Heart right ventricle (tissue), 16 donors: ENCODE measurements at regions not wholly inside any gene's neighbourhood (a gene's known extent, or its start where the extent isn't known, plus 50 kb on each side); places are given as distances from the start of the nearest gene placed in this dataset.

Source experiments
- ATAC-seq, 8 donors: fragments of 200-7000 bp; cut with Tn5 transposase; one replicate each; pipeline ENCODE4 v1.9.1; 2020; ENCODE audit warnings: mild to moderate bottlenecking in 8 of 8, moderate library complexity in 8 of 8, moderate number of reproducible peaks in 1 of 8
- DNase-seq, 2 donors: peaks; one replicate each; pipeline ENCODE4 v3.0.0-alpha.2; 2020
- H3K27ac ChIP-seq, 10 donors: fragments of 200-600 bp; sonication (generic) in 2 of 10; one replicate each; pipeline versions ENCODE4 v1.5.0 to v1.8.0; 2020 to 2022; ENCODE audit warnings: mild to moderate bottlenecking in 3 of 10
- H3K27me3 ChIP-seq, 7 donors: fragments of 200-600 bp; one replicate each; pipeline ENCODE4 v1.8.0; 2021 to 2022; ENCODE audit warnings: mild to moderate bottlenecking in 2 of 7
- H3K36me3 ChIP-seq, 9 donors: fragments of 200-600 bp; sonication (generic) in 1 of 9; one replicate each; pipeline versions ENCODE4 v1.5.0 to v1.8.0; 2020 to 2022; ENCODE audit warnings: mild to moderate bottlenecking in 2 of 9
- H3K4me1 ChIP-seq, 9 donors: fragments of 200-600 bp; sonication (generic) in 1 of 9; one replicate each; pipeline versions ENCODE4 v1.5.0 to v1.8.0; 2020 to 2022; ENCODE audit warnings: mild to moderate bottlenecking in 4 of 9
- H3K4me3 ChIP-seq, 10 donors: fragments of 200-600 bp; sonication (generic) in 2 of 10; one replicate each; pipeline versions ENCODE4 v1.5.0 to v1.8.0; 2020 to 2022; ENCODE audit warnings: mild to moderate bottlenecking in 7 of 10, moderate library complexity in 2 of 10
- H3K9me3 ChIP-seq, 11 donors: fragments of 200-600 bp in 10 of 11; sonication (generic) in 2 of 11; one replicate each; pipeline versions ENCODE4 v1.5.0 to v1.8.0; 2013 to 2022; ENCODE audit warnings: mild to moderate bottlenecking in 2 of 11, control low read depth in 1 of 11, moderate library complexity in 1 of 11
- WGBS, 2 donors: extraction: QIAGEN DNeasy Blood & Tissue Kit; methylation state at CpG; one replicate each; pipeline ENCODE4 v1.1.7; 2013; ENCODE audit warnings: inconsistent platforms in 1 of 2; 5-methylcytosine and 5-hydroxymethylcytosine counted together
- intact Hi-C, 10 donors: fragments of 100-400 bp; cut with DNase I; formaldehyde crosslinking; loops; one replicate each; pipeline versions ENCODE4 v1.11.1 to v1.14.2; 2022
- TF ChIP-seq, protein P1 (sequence below), 9 donors: fragments of 200-600 bp; sonication (generic) in 2 of 9; IDR thresholded peaks; one replicate each; pipeline versions ENCODE4 v1.5.0 to v1.8.0; 2021 to 2022; ENCODE audit warnings: antibody characterized with exemption in 9 of 9, mild to moderate bottlenecking in 5 of 9, moderate library complexity in 1 of 9
- donor health status: Arrhythmogenic right ventricular cardiomyopathy.
- donor health status: ischemic (EF 13 %, LVEDD 7.1; RV severe dilation, severe dysfunction).
- donor health status: healthy with polysubstance abuse.
- donor health status: DM: no; HTN: yes; CAD: no.
- donor health status: DM: no; HTN: no; CAD: no.
- donor health status: ischemic (EF 25% LVEDD 6.9; RV normal size, moderate dysfunction).
- donor health status: ischemic (EF 25% LVEDD 5.7; RV mildly dilated, moderate dysfunction).
- donor health status: healthy.
- donor health status: DM: yes; HTN: yes; CAD: no.
- donor health status: Ischemic cardiomyopathy.
- donor health status: ischemic (EF 35%, LVEDD 5.7; RV mildly dilated, moderate dysfunction).
- donor health status: nonischemic (EF 11% LVEDD 7.7; RV severe dilation, severe dysfunction).
- donor health status: DM: yes; HTN: yes; CAD: no.
- donor health status: PGD.
- donor health status: ischemic (EF 29% LVEDD 5.4; RV normal size, mild dysfunction).
- donor health status: nonischemic (EF 23%, LVEDD 6.1; RV moderate dilation, normal function).

DNA sequence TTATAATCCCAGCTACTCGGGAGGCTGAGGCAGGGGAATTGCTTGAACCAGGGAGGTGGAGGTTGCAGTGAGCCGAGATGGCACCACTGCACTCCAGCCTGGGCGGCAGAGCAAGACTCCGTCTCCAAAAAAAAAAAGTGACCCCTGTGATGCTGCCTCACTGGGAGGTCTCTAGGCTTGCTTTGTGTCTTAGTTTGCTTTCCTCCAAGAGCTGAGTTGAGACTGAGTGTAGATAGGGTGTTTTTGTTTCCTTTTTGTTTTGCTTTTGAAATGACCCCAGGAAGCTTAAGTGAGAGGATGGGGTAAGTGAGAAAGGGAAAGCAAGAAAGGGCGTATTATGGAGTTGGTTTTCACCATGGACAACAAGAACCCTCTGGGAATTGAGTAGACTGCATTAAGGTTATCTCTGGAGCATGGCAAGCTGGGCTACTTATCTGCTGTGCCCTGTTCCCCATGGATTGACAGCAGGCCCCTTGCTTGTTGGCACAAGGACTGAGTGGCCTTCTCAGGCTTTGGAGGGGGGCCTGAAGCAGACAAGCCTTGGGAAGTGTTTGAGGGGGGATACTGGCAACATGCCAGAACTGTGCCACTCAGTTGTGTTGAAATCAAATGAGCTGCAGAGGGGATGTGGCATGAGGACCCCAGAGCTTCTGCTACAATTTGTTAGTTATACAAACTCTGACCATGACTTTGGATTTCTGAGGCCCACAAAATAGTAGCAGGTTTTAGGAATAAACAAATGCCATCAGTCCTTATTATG lies 300.6 kb upstream of the C11orf87 start:
- TF ChIP-seq, protein P1, sequence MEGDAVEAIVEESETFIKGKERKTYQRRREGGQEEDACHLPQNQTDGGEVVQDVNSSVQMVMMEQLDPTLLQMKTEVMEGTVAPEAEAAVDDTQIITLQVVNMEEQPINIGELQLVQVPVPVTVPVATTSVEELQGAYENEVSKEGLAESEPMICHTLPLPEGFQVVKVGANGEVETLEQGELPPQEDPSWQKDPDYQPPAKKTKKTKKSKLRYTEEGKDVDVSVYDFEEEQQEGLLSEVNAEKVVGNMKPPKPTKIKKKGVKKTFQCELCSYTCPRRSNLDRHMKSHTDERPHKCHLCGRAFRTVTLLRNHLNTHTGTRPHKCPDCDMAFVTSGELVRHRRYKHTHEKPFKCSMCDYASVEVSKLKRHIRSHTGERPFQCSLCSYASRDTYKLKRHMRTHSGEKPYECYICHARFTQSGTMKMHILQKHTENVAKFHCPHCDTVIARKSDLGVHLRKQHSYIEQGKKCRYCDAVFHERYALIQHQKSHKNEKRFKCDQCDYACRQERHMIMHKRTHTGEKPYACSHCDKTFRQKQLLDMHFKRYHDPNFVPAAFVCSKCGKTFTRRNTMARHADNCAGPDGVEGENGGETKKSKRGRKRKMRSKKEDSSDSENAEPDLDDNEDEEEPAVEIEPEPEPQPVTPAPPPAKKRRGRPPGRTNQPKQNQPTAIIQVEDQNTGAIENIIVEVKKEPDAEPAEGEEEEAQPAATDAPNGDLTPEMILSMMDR (IDR thresholded peaks at IDR 0.05), result no peak
- ATAC-seq, result no peak
- WGBS, 2 donors, result 83 to 92% methylated on average over 5 of the region's 5 CpGs

DNA sequence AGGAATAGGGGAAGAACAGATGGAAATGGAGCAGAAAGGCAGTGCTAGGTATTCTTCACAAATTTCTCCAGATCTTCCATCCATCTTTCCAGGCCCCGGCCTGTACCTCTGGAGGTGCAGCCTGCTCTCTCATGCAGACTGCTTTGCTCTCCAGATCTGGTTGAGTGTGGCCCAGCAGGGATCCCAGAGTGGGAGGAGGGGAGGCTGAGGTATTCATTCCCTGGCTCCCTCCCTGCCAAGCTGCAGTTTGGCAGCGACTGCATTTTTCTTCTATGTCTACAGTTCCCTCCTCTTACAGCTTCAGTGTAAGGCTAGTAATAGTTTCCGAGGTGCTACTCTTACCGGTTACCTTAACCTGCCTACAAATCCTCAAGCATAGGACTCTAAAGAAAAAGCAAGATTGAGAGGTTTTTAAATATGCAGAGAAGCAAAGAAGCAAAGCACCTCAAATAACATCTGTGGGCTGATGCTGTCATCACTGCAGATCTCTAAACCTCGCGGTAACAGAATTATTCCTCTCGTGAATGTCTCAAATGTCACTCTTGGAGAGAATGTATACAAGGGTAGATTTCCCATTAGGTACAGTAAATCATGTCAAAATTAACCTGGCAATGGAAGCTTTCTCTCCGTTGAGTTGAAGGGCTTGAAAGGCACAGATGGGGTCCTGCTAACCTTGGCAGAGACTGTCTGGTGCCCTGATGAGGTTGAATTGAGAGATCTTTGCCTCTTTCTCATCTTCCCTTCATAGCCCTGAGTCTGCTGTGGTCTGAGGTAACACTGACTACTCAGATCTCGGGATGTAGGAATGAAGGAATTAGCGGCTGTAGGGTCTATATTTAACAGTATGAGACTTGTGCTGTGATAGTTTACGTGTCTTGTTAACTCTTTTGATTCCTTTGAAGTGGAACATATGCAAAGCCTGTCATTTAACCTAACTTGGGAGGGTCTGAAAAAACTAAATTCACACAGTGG lies 297.9 kb upstream of the C11orf87 start:
- Histone ChIP-seq H3K27me3 (no peaks in the 10 kb centered on the region), H3K4me1 (peaks cover 0 to 14% (median 0%) of the 10 kb centered on the region in 9 donors), H3K9me3 (no peaks in the 10 kb centered on the region), H3K4me3 (peak overlapping the region in 6 of 10 donors; percentile 9 to 33 (median 26)), H3K36me3 (no peaks in the 10 kb centered on the region), H3K27ac (peak overlapping the region in 1 of 10 donors; percentile 3)
- TF ChIP-seq, protein P1 (IDR thresholded peaks at IDR 0.05), result no peak
- ATAC-seq (peak; percentile 69 to 98 (median 95)), DNase-seq (peak; percentile 42 to 57)
- intact Hi-C loops, result no loop called here
- 31 to 41% methylated on average over 11 of the region's 11 CpGs for whole genome bisulfite sequencing, 2 donors

More for the DNA sequence above, 300.6 kb upstream of the C11orf87 start:
- H3K27ac ChIP-seq, result no peak overlapping the region
- no peaks in the 10 kb centered on the region for H3K9me3 ChIP-seq
- H3K4me1 ChIP-seq, result peaks cover 0 to 14% (median 0%) of the 10 kb centered on the region in 9 donors
- H3K27me3 ChIP-seq, result no peaks in the 10 kb centered on the region
- intact Hi-C loops, result no loop called here
- H3K4me3 ChIP-seq, result no peak overlapping the region
- DNase-seq, result no peak
- no peaks in the 10 kb centered on the region for H3K36me3 ChIP-seq

- WGBS, 2 donors, result 41 to 58% methylated on average over 1 of the region's 1 CpG
- DNase-seq, result no peak
- Histone ChIP-seq H3K9me3 (peaks cover 0 to 3% (median 0%) of the 10 kb centered on the region in 11 donors), H3K4me1 (no peaks in the 10 kb centered on the region), H3K27ac (no peak overlapping the region), H3K4me3 (no peak overlapping the region), H3K27me3 (no peaks in the 10 kb centered on the region), H3K36me3 (no peaks in the 10 kb centered on the region)
- TF ChIP-seq, protein P1 (IDR thresholded peaks at IDR 0.05), result no peak
- intact Hi-C loops, result no loop called here
- no peak for ATAC-seq
These were observed 291.1 kb upstream of the C11orf87 start for GRCh38 chr11:109130910-109131309.

GRCh38 chr11:109132539-109132938 lies 289.5 kb upstream of the C11orf87 start:
- H3K27ac ChIP-seq, result no peak overlapping the region
- no peaks in the 10 kb centered on the region for H3K27me3 ChIP-seq
- 42 to 66% methylated on average over 4 of the region's 4 CpGs for WGBS, 2 donors
- intact Hi-C loops, result no loop called here
- ATAC-seq (no peak), DNase-seq (no peak)
- no peaks in the 10 kb centered on the region for H3K4me1 ChIP-seq
- peaks cover 0 to 9% (median 0%) of the 10 kb centered on the region in 11 donors for H3K9me3 ChIP-seq
- no peaks in the 10 kb centered on the region for H3K36me3 ChIP-seq
- TF ChIP-seq, protein P1 (IDR thresholded peaks at IDR 0.05), result no peak
- no peak overlapping the region for H3K4me3 ChIP-seq
